GM12873 (cell line): ENCODE measurements at regions not wholly inside any gene's neighbourhood (a gene's known extent, or its start where the extent isn't known, plus 50 kb on each side); places are given as distances from the start of the nearest gene placed in this dataset.

Source experiments
- TF ChIP-seq, protein P1 (sequence below): IDR thresholded peaks from 2 replicates; pipeline ENCODE4 v1.5.1; 2012; ENCODE audit warnings: low read depth, mild to moderate bottlenecking, moderate library complexity, low read length, control low read depth; ENCODE audit not compliant: insufficient read depth; ENCODE audit errors: missing control alignments

DNA sequence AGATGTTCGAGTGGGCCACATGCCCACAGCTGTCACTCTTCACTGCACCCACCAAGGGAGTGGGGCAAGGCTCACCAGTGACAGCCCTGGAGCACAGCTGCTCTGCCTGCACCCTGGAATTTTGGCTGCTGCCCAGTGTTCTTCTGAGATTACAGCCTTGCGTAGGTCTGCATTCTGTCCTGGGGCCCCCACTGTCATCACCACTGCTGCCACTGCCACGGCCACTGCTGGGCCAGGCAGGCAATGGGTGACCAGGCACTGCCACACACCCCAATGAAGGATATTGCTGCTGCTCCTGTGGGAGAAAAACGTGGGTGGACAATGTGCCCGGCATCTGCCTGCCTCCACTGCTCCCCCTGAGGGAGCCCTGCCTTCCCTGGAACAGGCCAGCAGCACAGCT is 1717.0 kb downstream of the TP53TG3F start:
- TF ChIP-seq, protein P1, sequence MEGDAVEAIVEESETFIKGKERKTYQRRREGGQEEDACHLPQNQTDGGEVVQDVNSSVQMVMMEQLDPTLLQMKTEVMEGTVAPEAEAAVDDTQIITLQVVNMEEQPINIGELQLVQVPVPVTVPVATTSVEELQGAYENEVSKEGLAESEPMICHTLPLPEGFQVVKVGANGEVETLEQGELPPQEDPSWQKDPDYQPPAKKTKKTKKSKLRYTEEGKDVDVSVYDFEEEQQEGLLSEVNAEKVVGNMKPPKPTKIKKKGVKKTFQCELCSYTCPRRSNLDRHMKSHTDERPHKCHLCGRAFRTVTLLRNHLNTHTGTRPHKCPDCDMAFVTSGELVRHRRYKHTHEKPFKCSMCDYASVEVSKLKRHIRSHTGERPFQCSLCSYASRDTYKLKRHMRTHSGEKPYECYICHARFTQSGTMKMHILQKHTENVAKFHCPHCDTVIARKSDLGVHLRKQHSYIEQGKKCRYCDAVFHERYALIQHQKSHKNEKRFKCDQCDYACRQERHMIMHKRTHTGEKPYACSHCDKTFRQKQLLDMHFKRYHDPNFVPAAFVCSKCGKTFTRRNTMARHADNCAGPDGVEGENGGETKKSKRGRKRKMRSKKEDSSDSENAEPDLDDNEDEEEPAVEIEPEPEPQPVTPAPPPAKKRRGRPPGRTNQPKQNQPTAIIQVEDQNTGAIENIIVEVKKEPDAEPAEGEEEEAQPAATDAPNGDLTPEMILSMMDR = no peak

DNA sequence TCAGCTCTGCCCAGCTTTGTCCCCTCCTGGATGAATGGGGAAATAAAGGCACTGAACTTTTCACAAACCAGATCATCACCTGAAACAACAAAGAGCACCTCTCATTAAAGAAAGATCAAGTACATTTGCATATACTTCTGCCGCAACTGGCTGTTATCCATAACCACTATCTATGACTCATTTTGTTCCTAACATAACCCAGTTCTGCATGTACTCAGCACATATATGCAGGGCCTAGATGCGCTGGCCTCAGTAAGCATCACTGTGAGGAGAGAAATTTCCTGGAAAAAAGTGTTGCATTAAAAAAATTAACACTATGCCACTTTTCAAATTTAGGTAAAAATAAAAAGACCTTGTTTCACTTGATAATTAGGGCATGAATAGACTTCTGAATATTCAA is 1718.4 kb downstream of the TP53TG3F start:
- TF ChIP-seq, protein P1 = no peak

DNA sequence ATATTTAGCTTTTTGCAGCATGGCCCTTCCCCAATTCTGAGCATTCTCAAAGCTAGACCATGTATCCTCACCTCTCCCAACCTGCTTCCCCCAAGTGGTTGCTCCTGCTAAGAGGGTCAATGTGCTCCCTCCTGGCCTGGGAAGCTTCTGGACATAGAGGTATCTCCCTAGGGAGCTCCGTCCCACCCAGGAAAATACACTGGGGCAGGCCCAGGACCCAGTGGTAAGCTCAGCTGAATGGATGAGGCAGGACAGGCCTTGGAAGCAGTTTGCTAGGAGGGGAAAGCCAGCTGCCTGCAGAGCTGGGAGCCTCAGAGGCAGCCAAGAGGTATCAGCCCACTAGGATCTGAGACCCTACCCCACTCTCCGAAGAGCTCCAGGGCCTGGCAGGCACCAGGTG is 1721.6 kb downstream of the TP53TG3F start:
- TF ChIP-seq, protein P1 = no peak

DNA sequence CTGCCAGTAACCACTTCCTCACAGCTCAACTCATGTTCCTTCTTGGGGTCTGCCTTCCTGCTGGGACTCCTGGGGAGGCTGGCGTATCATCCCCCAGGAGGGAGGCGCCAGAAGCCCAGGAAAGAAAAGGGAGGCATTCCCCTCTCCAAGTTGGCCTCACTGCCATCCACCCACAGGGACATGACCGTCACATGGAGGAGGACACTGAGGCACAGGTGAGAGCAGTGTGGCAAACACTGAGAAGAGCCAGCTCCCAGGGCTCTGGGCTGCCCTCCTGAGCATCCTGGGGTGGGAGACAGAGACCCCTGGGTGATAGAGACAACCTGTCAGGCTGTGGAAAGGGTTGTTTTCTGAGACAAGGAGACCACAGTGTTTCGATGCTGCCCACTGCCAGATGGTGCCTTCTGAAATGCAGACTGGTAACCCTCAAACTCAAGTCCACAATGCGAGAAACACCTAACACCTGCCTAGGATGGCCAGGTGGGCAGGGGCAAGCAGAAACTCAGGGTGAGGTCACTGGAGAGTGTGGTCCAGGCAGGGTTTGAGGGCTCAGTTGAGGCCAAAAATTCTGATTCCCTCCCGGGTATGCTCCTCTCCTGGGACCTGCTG is 1722.1 kb downstream of the TP53TG3F start:
- TF ChIP-seq, protein P1 = no peak

DNA sequence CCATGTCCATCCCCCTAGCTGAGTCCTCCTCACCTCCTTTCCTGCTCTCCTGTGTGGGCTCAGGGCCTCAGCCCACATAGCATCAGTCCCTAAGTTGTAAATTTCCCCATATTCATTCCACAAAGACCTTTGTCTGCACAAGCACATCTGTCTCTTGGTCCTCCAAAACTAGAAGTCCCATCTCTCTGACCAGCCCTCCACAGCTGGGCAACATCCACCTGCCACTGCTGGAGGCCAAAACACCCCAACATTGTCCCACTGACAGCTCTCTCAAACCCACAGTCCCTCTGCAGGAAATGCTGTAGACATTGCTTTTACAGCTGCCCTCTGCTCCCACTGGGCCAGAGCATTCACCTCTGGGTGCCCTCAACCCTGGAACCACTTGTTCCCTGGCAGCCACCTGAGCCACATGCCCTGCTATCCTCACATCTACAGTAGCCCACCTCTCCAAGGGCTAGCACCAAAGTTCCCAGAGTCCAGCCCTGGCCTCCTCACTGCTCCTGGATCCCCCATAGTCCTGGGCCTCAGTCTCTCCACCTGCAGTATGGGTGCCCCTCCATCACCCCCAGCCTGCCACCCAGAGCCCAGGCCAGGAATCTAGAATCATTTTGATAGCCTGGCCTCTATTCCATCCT is 1722.7 kb downstream of the TP53TG3F start:
- TF ChIP-seq, protein P1 = no peak

DNA sequence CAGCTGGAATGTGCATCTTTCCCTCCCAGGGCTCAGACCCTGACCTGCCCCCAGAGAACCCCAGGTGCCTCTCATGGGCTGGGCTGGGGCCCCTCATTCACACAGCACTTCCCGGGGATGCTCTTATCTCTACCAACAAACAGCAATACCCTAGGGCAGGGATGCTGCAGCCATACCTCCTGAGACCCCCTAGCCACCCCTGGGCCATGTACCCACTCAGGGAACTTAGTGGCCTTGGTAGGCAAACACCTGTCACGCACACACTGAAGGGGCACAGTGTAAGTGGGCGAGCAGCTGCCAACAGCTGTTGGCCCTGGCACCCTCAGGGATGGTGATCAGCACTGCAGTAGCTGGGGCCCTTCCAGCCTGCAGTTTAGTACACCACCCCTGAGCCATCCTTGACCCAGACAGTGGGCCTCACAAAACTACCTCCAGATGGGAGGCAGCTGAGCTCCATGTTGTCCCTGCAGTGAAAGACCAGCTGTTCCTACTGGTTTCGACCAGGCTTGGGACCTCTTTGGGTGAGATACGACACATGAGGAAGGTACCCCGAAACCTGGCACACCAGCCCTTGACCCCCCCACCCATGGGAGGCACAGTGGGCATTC is 1723.6 kb downstream of the TP53TG3F start:
- TF ChIP-seq, protein P1 = no peak

DNA sequence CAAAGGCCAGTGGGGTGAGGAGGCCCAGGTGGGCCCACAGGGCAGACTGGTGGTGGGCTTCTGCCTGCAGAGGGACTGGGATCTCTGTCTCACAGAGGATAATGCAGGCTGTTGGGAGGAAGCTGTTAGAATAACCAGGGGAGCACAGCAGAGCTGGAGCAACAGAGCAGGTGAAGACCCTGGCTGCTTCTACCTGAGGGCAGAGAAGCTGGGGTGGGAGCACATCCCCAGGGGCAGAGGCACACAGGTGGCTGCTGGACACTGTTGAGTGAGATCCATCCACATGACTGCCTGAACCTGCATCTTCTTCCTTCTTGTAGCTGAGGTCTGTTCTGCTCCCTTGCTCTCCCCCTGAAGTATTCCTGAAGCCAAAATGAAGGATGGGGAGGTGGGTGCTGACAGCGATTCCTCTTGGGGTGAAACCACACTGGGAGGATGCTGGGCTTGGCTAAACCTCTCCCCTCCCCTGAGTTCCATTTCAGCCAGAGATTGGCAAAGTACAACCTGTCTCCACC is 1725.0 kb downstream of the TP53TG3F start:
- TF ChIP-seq, protein P1 = no peak
